NCI-H510A (cell line): ENCODE measurements at regions not wholly inside any gene's neighbourhood (a gene's known extent, or its start where the extent isn't known, plus 50 kb on each side); places are given as distances from the start of the nearest gene placed in this dataset.

Source experiments
- DNase-seq: peaks from one replicate; lab custom pipeline; 2025; lab: John Stamatoyannopoulos, UW

DNA sequence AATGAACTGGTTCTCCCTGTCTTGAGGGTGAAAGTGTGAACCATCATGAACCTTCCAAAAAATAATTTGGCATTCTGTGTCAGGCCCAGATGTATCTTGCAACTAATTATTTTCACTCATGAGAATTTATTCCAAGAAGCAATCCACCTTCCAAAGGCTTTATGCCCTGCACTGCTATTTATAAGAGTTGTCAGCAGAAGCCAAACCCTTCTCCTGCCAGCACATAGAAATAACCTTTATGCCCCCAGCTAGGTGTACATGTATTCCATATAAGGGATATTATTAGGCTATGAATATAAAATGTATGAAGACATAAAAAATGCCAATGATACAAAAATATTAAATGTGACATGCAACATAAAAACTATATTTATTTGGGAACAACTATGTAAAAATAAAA lies 69.0 kb upstream of the GDF10 start:
- DNase-seq = no peak

- no peak for DNase-seq
Observed at GRCh38 chr10:47231414-47231813, 68.6 kb upstream of the GDF10 start.

DNA sequence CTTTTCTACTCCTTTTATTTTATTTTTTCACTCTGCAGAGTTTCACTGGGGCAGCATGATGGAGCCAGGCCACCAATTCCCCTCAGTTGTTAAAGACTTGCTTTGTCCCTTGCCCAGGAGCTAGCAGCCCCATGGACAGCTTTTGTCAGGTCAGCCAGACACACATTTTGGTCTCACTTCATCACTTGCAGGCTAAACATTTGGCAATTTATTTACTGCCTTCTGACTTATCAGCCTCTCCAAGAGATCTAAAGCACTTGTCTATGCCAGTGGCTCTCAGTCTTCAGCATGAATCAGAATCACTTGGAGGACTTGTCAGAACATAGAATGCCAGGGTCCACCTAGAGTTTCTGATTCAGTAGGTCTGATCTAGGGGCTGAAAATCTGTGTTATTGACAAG lies 66.4 kb upstream of the GDF10 start:
- no peak for DNase-seq

DNA sequence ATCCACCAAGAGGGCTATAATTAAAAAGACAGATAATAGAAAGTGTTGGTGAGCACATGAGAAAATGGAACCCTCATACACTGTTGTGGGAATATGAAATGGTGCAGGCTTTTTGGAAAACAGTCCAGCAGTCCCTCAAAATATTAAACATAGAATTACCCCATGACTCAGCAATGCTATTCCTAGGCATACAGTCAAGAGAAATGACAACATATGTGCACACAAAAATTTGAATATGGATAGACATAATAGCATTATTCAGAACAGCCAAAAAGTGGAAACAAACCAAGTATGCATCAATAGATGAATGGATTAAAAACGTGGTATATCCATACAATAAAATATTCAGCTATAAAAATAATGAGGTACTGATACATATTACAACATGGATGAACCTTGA lies 64.5 kb upstream of the GDF10 start:
- DNase-seq = no peak

DNA sequence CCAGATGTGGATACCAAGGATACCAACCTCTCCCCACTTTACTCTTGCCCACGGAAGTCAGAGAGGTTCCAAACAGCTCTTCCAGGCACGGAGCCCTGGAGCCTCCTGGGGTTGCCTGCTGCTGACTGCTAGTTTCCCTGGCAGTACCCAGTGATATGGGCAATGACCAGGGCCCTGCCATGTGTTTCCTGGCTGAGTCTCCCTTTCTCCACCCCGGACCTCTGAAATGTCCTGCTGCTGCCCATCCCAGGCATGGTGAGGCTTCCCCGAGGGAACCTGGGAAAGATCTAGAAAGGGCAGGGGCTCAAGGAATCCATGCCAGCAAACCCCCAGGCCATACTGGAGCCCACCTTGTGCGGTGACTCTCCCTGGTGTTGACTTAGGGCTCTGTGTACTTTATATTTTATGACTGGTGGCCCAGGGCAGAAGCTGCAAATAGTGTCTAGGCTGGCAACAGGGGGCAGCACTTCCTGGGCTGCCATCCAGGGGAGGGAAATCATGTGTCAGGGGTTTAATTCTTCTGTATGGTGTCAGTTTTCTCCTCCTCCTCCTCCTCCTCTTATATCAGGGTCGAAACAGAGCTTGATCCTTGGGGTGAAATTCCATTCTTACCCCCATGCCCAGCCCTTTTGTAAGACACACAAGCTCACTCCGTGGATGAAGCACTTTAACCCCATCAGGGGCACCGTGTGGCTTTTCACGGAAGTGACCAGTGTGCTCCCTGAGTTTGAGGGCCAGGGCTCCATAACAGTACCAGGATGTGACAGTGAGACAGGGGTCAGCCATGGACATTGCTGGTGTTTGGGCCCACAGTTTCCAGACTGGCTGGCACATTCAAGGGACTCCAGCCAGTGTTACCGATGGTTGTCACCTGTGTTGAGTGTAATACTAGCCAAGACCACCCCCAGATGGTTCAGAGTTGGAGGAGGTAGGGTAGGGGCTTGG lies 62.4 kb upstream of the GDF10 start:
- no peak for DNase-seq

GRCh38 chr10:47238331-47239095 lies 61.5 kb upstream of the GDF10 start:
- DNase-seq = no peak

- DNase-seq = no peak
Observed at GRCh38 chr10:47239211-47239610, 60.8 kb upstream of the GDF10 start.

- no peak for DNase-seq
Observed at GRCh38 chr10:47240173-47240572, 59.8 kb upstream of the GDF10 start.

DNA sequence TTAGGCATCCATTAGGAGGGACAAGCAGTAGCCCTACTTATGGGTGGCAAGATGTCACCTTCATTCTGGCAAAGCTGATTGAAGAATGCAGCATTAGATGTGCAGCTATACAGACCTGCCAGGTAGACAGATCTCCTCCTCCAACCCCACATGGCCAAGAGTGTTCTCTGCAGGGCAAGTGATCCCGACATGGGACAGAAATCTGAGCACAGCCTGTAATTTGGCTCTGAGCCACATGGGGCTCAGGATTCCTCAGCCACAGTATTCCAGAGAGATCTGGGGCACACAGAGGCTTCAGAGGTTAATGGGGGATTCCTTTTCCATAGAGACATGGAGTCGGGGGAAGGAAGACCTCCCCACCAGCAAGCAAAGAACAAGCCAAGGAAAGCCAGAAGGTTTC lies 58.7 kb upstream of the GDF10 start:
- DNase-seq = no peak

DNA sequence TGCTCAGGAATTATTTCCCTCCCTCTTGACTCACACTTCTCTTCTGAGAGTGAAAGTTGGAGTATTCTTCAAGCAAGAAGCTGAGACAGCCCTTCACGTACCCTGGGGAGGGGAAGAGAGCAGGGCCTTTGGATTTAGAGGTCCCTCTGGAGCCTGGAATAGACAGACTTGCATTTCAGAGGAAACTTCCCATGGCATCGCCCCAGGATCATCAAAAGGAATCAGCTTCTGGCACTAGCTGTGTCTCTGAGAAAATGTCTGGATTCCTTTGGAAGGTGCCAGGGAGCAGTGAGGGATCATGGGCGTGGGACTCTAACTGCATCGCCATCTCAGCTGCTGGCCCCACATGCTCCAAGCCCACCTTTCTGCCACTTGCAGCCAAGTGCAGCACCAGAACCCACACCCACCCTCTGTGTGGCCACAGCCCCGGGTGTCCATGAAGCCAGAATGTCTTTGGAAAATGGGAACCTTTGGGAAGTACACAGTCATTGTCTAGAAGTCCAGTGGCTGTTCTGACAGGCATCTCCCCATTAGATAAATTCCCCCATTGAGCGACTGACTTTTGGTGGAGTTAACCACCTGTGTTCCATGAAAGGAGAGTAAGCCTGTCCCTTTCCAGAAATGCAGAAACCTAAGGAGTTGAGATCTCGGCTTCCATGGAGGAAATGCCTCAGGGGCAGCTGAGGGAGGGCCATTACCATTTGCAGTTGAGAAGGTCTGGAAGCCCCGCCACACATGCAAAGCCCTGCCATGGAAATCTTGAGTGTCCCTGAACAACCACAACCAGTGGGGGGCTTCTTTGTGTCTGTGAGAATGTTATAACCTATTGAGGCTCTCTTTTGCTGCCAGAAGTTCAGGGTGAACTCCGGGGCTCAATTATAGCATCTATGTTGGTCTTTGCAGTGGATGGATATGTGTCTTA lies 57.8 kb upstream of the GDF10 start:
- DNase-seq = no peak

GRCh38 chr10:47243356-47243755 lies 56.6 kb upstream of the GDF10 start:
- DNase-seq = no peak

DNA sequence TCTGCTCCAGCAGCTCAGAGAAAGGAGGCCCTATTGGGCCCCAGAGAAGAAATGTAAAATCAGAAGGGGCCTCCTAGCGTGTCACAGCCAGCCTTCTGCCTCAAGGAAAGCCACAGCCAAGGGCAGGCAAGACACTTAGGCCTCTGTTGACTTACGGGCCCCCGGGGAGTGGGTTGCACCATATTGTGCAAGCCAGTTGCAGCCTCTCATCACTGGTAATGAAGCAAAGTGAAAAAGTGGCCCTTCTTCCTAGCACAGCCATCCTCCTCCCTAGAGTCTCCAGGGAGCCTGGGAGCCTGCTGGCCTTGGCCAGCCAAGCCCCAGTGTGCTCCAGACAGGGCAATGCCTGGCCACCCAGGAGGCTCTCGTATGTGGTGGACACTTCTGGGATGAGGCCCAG lies 56.2 kb upstream of the GDF10 start:
- no peak for DNase-seq

- DNase-seq = no peak
Observed at GRCh38 chr10:47244560-47245500, 55.2 kb upstream of the GDF10 start.

GRCh38 chr10:47245731-47246350 lies 54.2 kb upstream of the GDF10 start:
- no peak for DNase-seq

DNA sequence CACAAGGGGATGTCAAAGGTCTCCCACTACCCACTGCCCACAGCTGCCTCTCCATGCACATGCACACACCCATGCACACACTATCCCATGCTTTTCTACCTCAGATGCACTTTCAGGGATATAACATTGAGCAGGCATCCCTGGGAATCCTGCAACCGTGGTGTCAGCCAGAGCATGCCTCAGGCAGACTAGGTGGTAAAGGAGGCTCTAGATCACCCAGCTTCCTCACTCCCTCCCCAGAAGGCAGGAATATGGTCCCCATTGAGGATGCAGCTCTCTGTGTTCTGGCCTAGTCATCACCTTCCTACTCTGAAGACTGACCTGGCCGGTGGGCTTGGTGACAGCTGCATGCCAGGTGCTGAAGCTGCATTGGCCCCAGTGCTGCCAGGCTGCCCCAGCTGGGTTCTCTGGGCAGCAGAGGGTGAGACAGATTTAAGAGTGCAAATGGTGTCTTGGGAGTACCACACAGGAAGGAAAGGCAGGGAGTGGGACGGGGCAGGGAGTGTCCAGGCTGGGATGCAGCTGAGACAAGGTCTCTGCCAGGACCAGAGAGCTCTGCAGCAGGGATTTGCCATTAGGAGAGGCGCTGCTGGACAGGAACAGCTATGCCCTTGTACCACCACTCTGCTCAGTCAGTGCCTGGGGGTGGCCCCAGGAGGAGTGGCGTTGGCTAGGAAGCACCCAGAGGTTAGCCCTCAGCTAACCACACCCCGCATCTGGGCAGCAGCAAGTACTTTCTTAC lies 53.4 kb upstream of the GDF10 start:
- DNase-seq = no peak

DNA sequence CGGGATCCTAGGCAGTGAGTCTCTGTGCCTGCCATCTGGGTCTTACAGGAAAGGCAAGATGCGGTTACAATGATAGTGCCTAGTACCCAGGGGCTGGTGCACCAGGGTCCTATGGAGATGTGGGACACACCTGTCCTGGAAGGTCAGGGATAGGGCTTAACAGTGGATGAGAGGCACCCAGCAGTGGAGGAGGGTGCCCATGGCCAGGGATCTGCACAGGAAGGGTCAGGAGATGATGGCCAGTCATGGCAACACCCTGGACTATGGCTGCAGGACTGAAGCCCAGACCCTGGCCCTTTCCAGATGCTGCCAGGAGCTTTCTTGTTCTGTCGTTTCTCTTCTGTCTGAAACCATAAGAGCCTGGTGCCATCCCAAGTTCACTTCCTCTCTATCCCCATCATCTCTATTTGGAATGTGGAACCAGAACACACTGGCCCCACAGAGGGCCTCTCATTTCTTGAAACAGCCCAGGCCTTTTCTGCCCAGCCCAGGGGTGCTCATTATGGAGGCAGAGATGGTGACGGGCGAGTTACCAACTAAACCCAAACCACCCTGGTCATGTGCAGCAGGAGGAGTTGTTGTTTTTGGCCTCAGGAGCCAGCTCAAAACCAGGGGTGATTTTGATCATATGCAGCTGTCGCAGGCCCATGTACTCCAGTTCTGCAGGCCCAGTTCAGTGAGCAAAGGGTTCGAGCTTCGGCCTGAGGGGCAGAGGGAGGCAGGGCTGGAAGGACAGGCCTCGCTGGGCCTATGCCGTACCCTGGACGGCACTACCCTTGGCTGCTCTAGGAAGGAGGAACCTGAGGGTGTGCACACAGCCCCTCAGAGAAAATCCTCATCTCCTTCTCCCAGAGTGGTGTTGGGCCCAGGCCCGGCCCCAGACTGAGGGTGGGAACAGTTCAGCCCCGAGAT lies 52.6 kb upstream of the GDF10 start:
- DNase-seq = no peak

- DNase-seq = no peak
Observed at GRCh38 chr10:47248386-47249090, 51.5 kb upstream of the GDF10 start.

- no peak for DNase-seq
Observed at GRCh38 chr10:47249881-47250280, 50.1 kb upstream of the GDF10 start.
